Panc1 (cell line): ENCODE measurements at regions not wholly inside any gene's neighbourhood (a gene's known extent, or its start where the extent isn't known, plus 50 kb on each side); places are given as distances from the start of the nearest gene placed in this dataset.

ENCODE experiments used
- ATAC-seq: fragments of 200-7000 bp; cut with Tn5 transposase; 2 replicates; pipeline ENCODE4 v1.9.1; 2020; ENCODE audit warnings: mild to moderate bottlenecking, moderate library complexity
- BruUV-seq: library from RNA; stranded (reverse); fragments of 400-500 nt; replicated peaks from 2 replicates; lab custom pipeline; 2021; lab: Mats Ljungman, UMichigan
- CTCF ChIA-PET: fragments of 300-600 bp; sonication (Branson Sonifier 250); formaldehyde crosslinking; loops from one replicate; lab custom pipeline; 2022; ENCODE audit warnings: antibody characterized with exemption; lab: Charles Lee
- POLR2A ChIA-PET: fragments of 300-600 bp; sonication (Branson Sonifier 250); formaldehyde crosslinking; loops from one replicate; lab custom pipeline; 2022; ENCODE audit warnings: antibody characterized with exemption; lab: Charles Lee
- DNase-seq: peaks from one replicate; pipeline ENCODE4 v3.0.0-alpha.2; 2010; ENCODE audit warnings: low read depth, low spot score
- H3K27ac ChIP-seq: 2 replicates; pipeline ENCODE4 v1.5.1; 2011; ENCODE audit warnings: mild to moderate bottlenecking, low read length, inconsistent platforms
- H3K27me3 ChIP-seq: fragments of 200-500 bp; sonication (Bioruptor generic); 2 replicates; pipeline ENCODE4 v1.6.0; 2014; ENCODE audit warnings: low read length, inconsistent platforms; ENCODE audit not compliant: control insufficient read depth, insufficient read depth
- H3K36me3 ChIP-seq: fragments of 200-500 bp; sonication (Bioruptor generic); 2 replicates; pipeline ENCODE4 v1.5.1; 2014; ENCODE audit warnings: inconsistent platforms, mild to moderate bottlenecking, low read length, moderate library complexity; ENCODE audit not compliant: control insufficient read depth, insufficient read depth
- H3K4me1 ChIP-seq: 2 replicates; pipeline ENCODE4 v1.5.1; 2011; ENCODE audit warnings: inconsistent platforms, mild to moderate bottlenecking, low read length, moderate library complexity; ENCODE audit not compliant: control insufficient read depth, insufficient read depth
- H3K4me3 ChIP-seq, 2 experiments: 2 replicates each; pipeline ENCODE4 v1.5.1; 2011 to 2012; ENCODE audit warnings: low read depth in 2 of 2, low read length in 2 of 2, mild to moderate bottlenecking in 2 of 2, inconsistent platforms in 1 of 2, moderate library complexity in 1 of 2
- H3K9me3 ChIP-seq: fragments of 200-500 bp; sonication (Bioruptor generic); 2 replicates; pipeline ENCODE4 v1.5.1; 2014; ENCODE audit warnings: low read depth, mild to moderate bottlenecking, inconsistent platforms, low read length, moderate library complexity; ENCODE audit not compliant: control insufficient read depth, insufficient read depth
- CTCF ChIP-seq: fragments of 450-650 bp; IDR thresholded peaks from 2 replicates; pipeline ENCODE4 v1.5.1; 2017; ENCODE audit warnings: mild to moderate bottlenecking
- POLR2AphosphoS5 ChIP-seq: IDR thresholded peaks from 2 replicates; pipeline ENCODE4 v1.6.1; 2012; ENCODE audit warnings: mild to moderate bottlenecking, low read depth, low read length, moderate library complexity
- REST ChIP-seq, 2 experiments: IDR thresholded peaks; 2 replicates each; pipeline ENCODE4 v1.6.1; 2011 to 2012; ENCODE audit warnings: low read depth in 2 of 2, control low read depth in 1 of 2, low read length in 1 of 2, mild to moderate bottlenecking in 1 of 2, moderate library complexity in 1 of 2; ENCODE audit not compliant: insufficient read depth in 1 of 2
- SIN3A ChIP-seq: IDR thresholded peaks from 2 replicates; pipeline ENCODE4 v1.6.1; 2012; ENCODE audit warnings: low read depth, mild to moderate bottlenecking, low read length, moderate library complexity, borderline replicate concordance; ENCODE audit not compliant: insufficient read depth
- TCF7L2 ChIP-seq: IDR thresholded peaks from 2 replicates; pipeline ENCODE4 v1.6.1; 2011; ENCODE audit warnings: mild to moderate bottlenecking, low read depth, low read length, inconsistent platforms
- in situ Hi-C: cut with HindIII; loops from 2 replicates; pipeline ENCODE4 v1.10.0; 2016; ENCODE audit warnings: low sequenced_read_pairs, low pct_unique_long_range_greater_than_20kb
- intact Hi-C: fragments of 100-400 bp; cut with micrococcal nuclease; formaldehyde crosslinking; loops from one replicate; pipeline ENCODE4 v1.10.0; 2022; ENCODE audit not compliant: unreplicated experiment

GRCh38 chr5:67447732-67448131 lies 251.1 kb upstream of the CD180 start:
- DNase-seq: no peak
- Histone ChIP-seq H3K4me1 (no peaks in the 10 kb centered on the region), H3K27me3 (no peaks in the 10 kb centered on the region), H3K9me3 (no peaks in the 10 kb centered on the region; the same call in 1 of the 2 replicates), H3K4me3 (no peak overlapping the region), H3K36me3 (no peaks in the 10 kb centered on the region), H3K27ac (no peak overlapping the region)
- no peak for TF ChIP-seq SIN3A
- no peak for TF ChIP-seq REST (IDR thresholded peaks at IDR 0.05; ENCODE audit: insufficient read depth in 1 of 2, low read depth in 2 of 2, low read length in 1 of 2)
- no peak for TF ChIP-seq CTCF
- TF ChIP-seq TCF7L2: no peak
- TF ChIP-seq POLR2AphosphoS5: no peak
- intact Hi-C loops: no loop called here
- BruUV-seq: no TSS peak
- in situ Hi-C loops: no loop called here
- ChIA-PET POLR2A (no interaction called here), CTCF (no interaction called here)
- no peak for ATAC-seq

- intact Hi-C loops (no loop called here), in situ Hi-C loops (no loop called here)
- no peaks in the 10 kb centered on the region for H3K9me3 ChIP-seq
- ChIA-PET CTCF (no interaction called here), POLR2A (no interaction called here)
- DNase-seq (no peak), ATAC-seq (no peak)
- H3K27ac ChIP-seq: no peak overlapping the region
- no peaks in the 10 kb centered on the region for H3K36me3 ChIP-seq
- TF ChIP-seq CTCF (no peak), POLR2AphosphoS5 (no peak), TCF7L2 (no peak), REST (IDR thresholded peaks at IDR 0.05; ENCODE audit: insufficient read depth in 1 of 2, low read depth in 2 of 2, low read length in 1 of 2) (no peak), SIN3A (no peak)
- H3K27me3 ChIP-seq: no peaks in the 10 kb centered on the region
- H3K4me3 ChIP-seq: no peak overlapping the region
- H3K4me1 ChIP-seq: no peaks in the 10 kb centered on the region
- BruUV-seq: no TSS peak
These were observed 241.6 kb upstream of the CD180 start for GRCh38 chr5:67437905-67438845.
